HL-60 (cell line): ENCODE measurements at regions not wholly inside any gene's neighbourhood (a gene's known extent, or its start where the extent isn't known, plus 50 kb on each side); places are given as distances from the start of the nearest gene placed in this dataset.

Experiments
- DNase-seq, 2 experiments: peaks; one replicate each; pipeline ENCODE4 v3.0.0-alpha.2; 2010 to 2020; ENCODE audit warnings: low read depth in 1 of 2, low spot score in 1 of 2
- H3K27ac ChIP-seq: fragments of 250-450 bp; sonication (Bioruptor Pico); replicated peaks from 2 replicates; pipeline ENCODE4 v1.5.1; 2020; ENCODE audit warnings: mild to moderate bottlenecking, moderate library complexity
- H3K27me3 ChIP-seq: fragments of 250-450 bp; sonication (Bioruptor Pico); 2 replicates; pipeline ENCODE4 v1.5.1; 2021; ENCODE audit warnings: mild to moderate bottlenecking, moderate library complexity; ENCODE audit not compliant: insufficient read depth, poor library complexity, severe bottlenecking
- H3K4me3 ChIP-seq: replicated peaks from 2 replicates; pipeline ENCODE4 v1.5.1; 2011; ENCODE audit warnings: mild to moderate bottlenecking, control low read depth, low read length; ENCODE audit not compliant: insufficient read depth
- GABPA ChIP-seq: IDR thresholded peaks from 2 replicates; pipeline ENCODE4 v1.6.1; 2012; ENCODE audit warnings: low read depth
- POLR2AphosphoS5 ChIP-seq: IDR thresholded peaks from 2 replicates; pipeline ENCODE4 v1.6.1; 2012; ENCODE audit warnings: low read depth
- SPI1 ChIP-seq: IDR thresholded peaks from 2 replicates; pipeline ENCODE4 v1.6.1; 2012; ENCODE audit warnings: low read depth, mild to moderate bottlenecking, borderline replicate concordance
- TF ChIP-seq, protein P1 (sequence below): IDR thresholded peaks from one replicate; pipeline ENCODE4 v1.5.1; 2011; ENCODE audit warnings: low read length, control low read depth, inconsistent platforms; ENCODE audit not compliant: insufficient read depth
- TF ChIP-seq, protein P2 (sequence below): IDR thresholded peaks from 2 replicates; pipeline ENCODE4 v1.6.1; 2012; ENCODE audit warnings: low read depth; ENCODE audit not compliant: insufficient replicate concordance

DNA sequence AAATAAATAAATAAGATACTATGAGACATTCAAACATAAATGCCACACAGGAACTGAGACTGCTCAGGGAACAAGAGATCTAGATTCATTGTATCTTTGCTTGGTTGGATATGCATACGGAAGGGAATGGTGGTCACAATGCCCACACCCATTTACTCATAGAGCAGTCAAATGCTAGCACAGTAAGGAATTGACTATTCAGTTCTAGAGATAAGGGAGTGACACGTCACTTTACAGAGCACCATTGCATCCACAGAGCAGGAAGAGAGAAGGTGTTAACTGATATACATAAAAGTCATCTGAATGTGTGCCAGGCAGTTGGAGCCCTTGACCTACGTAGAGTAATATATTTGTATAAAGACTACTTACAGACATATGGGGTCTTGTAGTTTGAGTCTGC lies 530.0 kb upstream of the NOVA1 start:
- no peak overlapping the region for H3K4me3 ChIP-seq
- TF ChIP-seq, protein P1, sequence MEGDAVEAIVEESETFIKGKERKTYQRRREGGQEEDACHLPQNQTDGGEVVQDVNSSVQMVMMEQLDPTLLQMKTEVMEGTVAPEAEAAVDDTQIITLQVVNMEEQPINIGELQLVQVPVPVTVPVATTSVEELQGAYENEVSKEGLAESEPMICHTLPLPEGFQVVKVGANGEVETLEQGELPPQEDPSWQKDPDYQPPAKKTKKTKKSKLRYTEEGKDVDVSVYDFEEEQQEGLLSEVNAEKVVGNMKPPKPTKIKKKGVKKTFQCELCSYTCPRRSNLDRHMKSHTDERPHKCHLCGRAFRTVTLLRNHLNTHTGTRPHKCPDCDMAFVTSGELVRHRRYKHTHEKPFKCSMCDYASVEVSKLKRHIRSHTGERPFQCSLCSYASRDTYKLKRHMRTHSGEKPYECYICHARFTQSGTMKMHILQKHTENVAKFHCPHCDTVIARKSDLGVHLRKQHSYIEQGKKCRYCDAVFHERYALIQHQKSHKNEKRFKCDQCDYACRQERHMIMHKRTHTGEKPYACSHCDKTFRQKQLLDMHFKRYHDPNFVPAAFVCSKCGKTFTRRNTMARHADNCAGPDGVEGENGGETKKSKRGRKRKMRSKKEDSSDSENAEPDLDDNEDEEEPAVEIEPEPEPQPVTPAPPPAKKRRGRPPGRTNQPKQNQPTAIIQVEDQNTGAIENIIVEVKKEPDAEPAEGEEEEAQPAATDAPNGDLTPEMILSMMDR: no peak
- no peak for TF ChIP-seq POLR2AphosphoS5
- TF ChIP-seq, protein P2, sequence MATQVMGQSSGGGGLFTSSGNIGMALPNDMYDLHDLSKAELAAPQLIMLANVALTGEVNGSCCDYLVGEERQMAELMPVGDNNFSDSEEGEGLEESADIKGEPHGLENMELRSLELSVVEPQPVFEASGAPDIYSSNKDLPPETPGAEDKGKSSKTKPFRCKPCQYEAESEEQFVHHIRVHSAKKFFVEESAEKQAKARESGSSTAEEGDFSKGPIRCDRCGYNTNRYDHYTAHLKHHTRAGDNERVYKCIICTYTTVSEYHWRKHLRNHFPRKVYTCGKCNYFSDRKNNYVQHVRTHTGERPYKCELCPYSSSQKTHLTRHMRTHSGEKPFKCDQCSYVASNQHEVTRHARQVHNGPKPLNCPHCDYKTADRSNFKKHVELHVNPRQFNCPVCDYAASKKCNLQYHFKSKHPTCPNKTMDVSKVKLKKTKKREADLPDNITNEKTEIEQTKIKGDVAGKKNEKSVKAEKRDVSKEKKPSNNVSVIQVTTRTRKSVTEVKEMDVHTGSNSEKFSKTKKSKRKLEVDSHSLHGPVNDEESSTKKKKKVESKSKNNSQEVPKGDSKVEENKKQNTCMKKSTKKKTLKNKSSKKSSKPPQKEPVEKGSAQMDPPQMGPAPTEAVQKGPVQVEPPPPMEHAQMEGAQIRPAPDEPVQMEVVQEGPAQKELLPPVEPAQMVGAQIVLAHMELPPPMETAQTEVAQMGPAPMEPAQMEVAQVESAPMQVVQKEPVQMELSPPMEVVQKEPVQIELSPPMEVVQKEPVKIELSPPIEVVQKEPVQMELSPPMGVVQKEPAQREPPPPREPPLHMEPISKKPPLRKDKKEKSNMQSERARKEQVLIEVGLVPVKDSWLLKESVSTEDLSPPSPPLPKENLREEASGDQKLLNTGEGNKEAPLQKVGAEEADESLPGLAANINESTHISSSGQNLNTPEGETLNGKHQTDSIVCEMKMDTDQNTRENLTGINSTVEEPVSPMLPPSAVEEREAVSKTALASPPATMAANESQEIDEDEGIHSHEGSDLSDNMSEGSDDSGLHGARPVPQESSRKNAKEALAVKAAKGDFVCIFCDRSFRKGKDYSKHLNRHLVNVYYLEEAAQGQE: no peak
- TF ChIP-seq GABPA: no peak
- TF ChIP-seq SPI1: no peak
- DNase-seq: no peak
- H3K27me3 ChIP-seq: no peaks in the 10 kb centered on the region
- no peak overlapping the region for H3K27ac ChIP-seq

DNA sequence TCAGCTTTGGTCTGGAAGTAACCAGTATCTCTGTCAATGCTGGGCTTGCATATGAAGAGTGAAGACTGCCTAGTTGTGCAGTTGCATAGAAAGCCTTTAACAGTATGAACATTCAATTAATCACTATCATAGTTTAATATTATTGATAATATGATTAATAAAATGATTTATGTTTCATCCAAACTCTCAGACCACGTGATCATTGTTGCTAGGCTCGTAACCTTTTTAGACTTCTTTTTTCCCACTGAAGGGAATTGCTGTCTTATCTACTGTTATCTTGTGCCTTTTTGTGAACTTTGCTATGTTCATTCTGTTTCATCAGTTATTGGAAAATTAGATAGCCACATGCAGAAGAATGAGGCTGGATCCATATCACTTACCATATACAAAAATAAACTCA lies 536.4 kb upstream of the NOVA1 start:
- no peak overlapping the region for H3K27ac ChIP-seq
- TF ChIP-seq, protein P2: no peak
- TF ChIP-seq POLR2AphosphoS5 (no peak), SPI1 (no peak), GABPA (no peak)
- TF ChIP-seq, protein P1: no peak
- no peak overlapping the region for H3K4me3 ChIP-seq
- H3K27me3 ChIP-seq: no peaks in the 10 kb centered on the region
- DNase-seq: no peak

DNA sequence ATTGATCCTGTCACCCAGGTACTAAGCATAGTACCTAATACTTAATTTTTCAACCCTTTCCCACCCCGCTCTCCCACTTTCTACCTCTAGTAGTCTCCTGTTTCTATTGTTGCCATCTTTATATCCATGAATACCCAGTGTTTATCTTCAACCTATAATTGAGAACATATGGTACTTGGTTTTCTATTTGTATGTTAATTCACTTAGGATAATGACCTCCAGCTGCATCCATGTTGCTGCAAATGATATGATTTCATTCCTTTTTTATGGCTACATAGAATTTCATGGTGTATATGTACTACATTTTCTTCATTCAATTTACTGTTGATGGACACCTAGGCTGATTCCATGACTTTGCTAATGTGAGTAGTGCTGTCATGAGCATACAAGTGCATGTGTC lies 547.3 kb upstream of the NOVA1 start:
- Histone ChIP-seq H3K27ac (no peak overlapping the region), H3K4me3 (no peak overlapping the region), H3K27me3 (no peaks in the 10 kb centered on the region)
- no peak for DNase-seq
- no peak for TF ChIP-seq SPI1
- TF ChIP-seq GABPA: no peak
- TF ChIP-seq, protein P1: no peak
- TF ChIP-seq, protein P2: no peak
- no peak for TF ChIP-seq POLR2AphosphoS5
